Myocyte (in vitro differentiated cells): ENCODE measurements at regions not wholly inside any gene's neighbourhood (a gene's known extent, or its start where the extent isn't known, plus 50 kb on each side); places are given as distances from the start of the nearest gene placed in this dataset.
"Not testable (repeated sequence)": the region's sequence is repeated elsewhere in the genome, so short reads cannot be mapped to it uniquely, and the experiment has no call there.

ENCODE experiments used
- DNase-seq: peaks from one replicate; pipeline ENCODE4 v3.0.0-alpha.2; 2012; ENCODE audit warnings: low read depth

DNA sequence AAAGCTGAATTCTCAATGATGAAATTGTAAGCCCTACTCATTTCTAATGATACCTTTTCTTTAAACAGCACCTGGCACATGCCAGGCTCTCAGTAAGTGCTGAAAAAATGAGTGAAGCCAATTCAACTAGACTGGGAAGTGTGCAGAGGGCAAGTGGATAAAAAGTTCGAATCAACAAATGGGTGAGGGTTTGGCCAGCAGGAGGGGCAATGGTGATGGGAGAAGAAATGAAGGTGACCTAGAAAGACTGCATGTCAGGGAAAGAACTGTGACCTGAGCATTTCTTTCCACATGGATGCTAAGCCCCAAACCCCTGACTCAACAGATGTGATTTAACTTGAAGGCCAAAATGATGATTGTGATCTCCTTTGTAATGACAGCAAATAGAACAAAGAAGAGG is 54.6 kb downstream of the DKK1 start:
- no peak for DNase-seq

DNA sequence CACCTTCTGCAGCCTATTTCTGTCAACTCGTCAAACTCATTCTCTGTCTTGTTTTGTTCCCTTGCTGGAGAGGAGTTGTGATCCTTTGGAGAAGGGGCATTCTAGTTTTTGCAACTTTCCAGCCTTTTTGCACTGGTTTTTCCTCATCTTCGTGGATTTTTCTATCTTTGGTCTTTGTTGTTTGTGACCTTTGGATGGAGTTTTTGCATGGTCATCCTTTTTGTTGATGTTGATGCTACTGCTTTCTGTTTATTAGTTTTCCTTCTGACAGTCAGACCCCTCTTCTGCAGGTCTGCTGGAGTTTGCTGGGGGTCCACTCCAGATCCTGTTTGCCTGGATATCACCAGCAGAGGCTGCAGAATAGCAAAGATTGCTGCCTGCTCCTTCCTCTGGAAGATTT is 60.1 kb downstream of the DKK1 start:
- DNase-seq, result not testable (repeated sequence)

DNA sequence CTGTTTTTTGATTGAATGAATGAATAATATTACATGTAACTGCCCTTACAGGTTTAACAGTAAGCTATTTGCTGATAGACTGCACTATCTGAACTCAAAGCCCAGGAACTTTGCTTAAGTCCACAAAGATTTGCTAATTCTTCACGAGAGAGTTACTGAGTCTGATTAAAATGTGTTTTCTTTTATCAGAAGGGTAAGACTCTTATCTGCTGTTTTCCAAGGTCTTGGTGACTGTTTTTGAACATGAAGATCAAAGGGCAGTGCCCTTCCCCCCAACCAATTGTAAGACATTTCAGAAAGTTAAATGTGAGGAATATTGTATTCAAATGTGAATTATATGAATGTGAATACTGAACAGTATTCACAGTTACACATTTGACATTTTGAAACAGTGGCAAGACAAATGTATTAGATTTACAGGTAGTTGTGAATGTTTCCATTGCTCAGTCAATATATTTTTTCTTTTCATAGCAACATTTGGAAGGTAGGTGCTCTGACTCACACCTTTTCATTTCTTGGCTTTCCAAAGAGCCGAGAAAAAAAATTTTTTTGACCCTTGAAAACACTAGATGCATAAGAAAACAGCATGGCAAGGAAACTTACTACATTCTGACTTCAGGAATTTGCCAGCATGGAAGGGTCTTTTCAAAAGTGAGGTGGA is 62.7 kb downstream of the DKK1 start:
- no peak for DNase-seq

DNA sequence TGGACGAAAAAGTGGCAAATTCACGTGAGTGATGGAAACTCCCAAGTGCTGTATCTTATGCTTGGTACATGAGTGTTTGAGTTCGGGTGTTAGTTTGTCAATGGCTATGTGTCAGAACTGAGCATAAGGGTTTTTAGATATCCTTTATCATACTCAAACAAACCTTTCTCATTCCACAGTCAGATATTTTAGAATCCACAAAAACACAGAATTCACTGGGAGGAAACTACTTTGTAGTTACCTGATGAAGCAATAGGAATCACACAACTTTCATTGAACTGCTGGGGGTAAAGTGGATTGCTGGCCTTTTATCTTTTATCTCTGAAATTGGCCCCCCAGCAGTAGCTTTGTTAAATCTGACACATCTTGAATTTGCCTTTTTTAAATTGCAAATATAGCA is 64.0 kb downstream of the DKK1 start:
- DNase-seq, result no peak

DNA sequence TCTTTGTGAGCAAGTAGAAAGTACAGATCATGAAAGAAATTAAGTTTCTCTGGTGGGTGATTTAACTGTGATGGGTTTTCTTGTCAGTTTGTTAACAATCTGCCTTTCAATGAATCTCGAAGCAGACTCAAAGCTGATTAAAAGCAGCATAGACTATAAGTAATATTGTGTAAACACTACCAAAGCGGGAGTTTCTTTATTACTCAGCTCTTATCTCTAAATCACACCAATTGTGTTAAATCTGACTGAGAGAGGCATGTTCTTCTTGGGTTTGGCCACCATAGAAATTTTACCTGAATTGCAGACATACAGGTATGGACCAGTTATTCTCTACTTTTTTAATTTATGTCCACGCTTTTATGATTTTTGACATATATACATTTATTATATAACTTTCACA is 65.2 kb downstream of the DKK1 start:
- no peak for DNase-seq

DNA sequence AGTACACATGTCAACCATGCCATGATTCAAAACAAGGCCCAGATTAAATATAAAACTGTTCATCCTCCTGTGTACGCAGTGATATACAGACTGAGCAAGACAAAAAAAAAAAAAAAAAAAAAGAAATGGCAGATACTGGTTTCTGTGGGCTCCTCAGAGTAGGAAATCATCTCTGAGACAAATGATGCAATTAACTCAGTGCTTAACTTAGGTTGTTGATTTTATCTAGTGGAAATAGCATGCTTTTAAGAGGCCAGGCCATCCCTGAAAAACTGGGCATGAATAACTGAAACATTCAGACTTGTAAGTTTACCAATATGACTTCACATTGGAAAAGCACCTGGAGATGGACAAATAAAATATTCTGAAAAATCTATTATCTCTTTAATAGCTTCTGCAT is 69.0 kb downstream of the DKK1 start:
- no peak for DNase-seq

DNA sequence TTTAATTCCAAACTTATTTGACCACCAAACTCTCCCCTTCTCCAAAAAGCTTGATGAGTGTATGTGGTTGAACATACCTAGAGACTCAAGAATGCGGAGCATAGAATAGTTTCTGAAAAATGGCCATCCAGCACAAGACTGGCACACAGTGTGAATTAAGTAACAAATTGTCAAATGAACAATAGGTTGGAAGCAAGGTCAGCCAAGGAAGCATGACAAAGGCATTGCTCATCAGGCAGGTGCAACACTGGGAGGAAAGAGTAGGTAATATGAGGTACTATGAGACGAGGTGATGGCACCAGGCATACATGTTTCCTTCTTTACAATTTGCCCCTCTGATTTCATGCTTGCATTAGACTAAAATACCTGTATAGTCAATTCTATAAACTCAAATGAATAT is 73.7 kb downstream of the DKK1 start:
- DNase-seq, result no peak

DNA sequence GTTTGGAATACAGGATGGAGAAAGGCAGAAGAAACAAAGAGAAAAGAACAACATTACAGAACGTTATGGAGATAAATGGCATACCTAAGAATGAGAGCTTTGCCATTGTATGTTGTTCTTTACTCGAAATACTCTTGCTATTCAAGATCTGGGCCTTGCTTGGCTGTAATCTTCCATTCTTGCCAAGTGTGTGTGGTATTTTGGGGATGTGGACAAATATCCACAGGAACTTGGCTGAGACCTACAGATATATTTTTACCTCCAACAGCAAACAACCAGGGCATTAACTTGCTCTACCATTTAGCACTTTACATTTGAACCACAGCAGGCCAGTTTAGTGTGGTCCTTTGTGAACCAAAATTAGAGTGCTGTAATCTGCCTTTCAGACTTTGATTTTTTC is 76.3 kb downstream of the DKK1 start:
- DNase-seq, result peak; percentile 43

DNA sequence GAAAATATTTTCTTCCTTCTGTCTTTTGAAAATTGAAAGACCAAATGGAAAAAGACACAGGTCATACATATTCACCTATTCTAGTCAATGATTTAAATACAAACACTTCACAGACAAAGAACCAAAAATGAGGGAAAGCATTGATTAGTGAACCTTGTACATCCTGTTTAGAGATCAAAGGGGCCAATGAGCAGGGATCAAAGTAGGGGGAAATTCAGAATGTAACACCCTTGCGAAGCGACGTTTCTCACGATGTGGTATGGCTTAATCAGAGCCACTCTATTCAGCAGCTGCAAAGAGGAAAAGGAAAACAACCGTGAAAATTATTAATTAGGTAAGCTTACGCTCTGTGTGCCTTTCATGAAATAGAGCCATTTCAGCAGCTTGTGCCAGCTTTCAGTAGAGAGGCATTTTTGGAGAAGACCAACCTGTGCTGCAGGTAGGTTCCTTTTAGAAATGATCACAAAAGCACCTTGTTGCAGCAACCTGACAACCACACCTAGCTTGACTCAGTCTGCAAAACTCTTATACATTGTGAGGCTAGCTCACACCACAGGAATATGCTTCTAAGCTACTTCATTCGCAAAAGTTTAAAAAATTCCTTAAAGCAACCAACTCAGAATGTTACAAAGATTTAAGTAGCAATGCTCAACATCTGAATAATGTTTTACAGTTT is 78.0 kb downstream of the DKK1 start:
- no peak for DNase-seq

DNA sequence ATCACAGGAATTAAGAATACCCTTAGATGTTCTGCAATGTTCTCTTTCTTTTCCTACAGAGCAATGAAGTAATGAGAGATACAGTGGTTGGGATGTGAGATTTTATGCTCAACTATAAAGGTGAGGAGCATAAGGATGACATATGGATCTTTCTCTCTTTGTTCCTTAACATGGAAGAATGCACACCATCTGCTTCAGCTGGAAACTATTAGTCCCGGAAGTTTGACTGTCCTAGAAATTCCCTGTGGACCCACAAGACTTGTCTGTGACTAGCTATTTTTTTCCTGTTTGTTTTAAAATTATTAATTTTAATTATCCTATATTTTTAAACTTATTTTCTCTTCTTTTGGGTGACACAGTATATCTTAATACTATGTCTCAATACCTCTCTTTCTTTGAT is 80.2 kb downstream of the DKK1 start:
- no peak for DNase-seq

DNA sequence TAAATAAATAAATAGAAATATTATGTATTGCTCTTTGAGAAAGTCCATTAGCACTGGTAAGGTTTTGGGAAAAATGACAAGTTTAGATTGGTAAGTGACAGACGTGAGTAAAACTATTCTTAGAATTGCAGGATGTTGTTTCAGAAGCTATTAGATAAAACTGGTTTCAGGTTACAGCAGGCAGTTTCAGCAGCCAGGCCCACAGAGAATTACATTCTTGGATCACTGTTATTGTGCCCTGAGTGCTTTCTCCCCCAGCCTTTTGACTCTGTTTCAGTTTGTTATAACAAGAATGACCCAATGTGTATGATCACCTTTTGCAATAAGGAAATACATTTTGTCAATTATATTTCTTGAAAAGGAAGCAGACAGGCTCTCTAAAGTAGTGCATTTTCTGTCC is 86.5 kb downstream of the DKK1 start:
- DNase-seq, result peak; percentile 13

DNA sequence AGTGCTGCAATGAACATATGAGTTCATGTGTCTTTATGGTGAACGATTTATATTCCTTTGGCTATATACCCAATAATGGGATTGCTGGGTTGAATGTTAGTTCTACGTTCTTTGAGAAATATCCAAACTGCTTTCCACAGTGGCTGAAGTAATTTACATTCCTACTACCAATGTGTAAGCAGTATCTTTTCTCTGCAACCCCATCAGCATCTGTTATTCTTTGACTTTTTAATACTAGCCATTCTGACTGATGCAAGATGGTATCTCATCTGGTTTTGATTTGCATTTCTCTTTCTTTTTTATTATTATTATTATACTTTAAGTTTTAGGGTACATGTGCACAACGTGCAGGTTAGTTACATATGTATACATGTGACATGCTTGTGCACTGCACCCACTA is 89.7 kb downstream of the DKK1 start:
- not testable (repeated sequence) for DNase-seq

DNA sequence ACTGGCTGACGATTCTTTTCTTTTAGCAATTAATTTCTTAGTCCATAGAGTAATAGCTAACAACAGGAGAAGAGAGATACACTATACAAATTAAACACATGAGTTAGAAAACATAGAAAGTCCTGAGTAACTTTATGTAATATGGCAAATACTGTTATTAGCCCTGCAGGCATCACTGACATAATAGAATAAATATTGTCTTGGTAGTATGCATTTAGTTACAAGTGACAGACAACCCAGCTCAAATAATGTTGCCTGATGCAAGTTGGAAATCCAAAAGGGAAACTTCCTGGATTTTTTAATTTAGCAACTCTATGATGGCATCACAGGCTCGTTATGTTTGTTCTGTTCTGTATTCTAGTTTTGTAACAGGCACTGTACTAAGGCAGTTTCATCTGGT is 95.1 kb downstream of the DKK1 start:
- no peak for DNase-seq

DNA sequence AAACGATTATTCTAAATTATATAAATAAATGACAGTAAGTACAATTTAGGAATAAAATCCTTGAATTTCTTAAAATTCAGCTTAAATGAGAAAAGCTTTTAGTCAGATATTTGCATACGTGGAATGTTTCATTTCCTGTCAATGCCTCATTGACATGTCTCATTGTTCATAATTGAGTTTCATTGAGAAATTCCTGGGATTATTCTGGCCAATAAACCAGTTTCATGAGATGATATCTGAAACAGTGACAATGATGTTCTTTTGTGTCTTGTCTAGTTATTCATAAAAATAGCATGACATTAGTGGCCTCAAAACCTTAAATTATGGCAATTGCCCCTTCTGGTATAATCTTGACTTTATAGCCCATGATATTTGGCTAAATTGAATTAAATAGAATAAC is 95.8 kb downstream of the DKK1 start:
- DNase-seq, result no peak

DNA sequence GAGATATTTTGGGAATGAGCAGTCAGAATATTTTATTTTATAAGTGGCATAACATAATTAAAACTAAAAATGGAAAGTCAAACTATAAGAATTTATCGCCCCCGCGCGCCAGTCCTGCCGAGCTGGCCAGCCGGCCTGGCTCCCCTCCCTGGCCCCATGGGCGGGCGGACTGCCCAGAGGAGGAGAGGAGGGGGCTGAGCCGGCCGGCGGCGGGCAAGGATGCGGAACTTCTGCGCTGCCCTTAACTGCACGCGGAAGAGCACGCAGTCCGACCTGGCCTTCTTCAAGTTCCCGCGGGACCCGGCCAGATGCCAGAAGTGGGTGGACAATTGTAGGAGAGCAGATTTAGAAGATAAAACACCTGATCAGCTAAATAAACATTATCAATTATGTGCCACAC is 96.8 kb downstream of the DKK1 start:
- no peak for DNase-seq

DNA sequence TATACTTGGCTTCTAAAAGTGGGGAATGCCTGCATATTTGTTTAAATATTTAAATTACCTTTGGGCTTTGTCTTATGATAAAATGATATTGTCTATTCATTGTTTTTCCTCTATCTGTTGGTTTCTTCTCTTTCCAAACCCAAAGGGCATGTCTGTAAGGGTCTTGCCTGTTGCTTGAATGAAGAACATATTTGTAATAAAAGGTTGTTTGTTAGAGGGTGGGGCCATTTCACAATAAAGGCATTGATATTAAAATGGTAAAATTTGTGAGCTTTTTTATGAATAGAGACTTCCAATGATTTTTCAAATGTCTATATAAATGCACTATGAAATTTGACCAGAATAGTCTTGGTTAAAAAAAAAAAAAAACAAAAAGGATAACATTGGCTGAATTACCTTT is 105.2 kb downstream of the DKK1 start:
- no peak for DNase-seq

DNA sequence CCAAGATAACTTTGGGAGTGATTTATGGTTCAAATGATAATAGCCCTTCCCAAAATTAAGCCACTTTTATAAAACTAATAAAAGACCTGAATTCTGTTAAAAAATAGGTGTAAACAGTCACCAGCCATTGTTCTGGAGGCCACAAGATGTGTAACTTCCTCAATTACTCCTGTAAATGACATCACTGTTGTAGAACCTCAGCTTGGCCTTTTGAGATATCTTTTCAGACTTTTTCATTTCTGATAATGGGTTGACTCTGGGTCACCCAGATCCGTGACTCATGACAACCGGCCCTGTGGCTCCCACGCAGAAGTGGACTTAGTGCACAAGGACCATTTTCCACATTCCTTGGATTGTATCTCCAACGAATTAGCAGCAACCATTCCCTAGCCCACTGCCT is 106.6 kb downstream of the DKK1 start:
- DNase-seq, result no peak

DNA sequence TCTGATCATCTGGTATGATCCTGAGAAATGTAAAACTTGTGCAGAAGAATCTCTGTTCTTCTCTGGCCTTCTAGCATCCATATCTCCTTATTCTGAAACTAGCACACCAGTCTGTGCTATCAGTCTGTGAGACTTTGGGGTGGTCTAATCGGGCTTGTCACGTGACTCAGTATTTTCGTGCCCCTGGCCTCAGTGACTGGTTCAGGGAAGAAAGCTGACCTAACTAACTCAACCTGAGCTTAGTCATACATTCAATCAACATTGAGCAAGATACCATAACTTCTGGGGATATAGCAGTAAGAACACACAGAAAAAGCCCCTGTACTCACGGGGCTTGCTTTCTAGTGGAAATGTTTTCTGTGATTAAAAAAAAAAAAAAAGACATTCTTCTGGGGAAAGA is 109.3 kb downstream of the DKK1 start:
- DNase-seq, result no peak

DNA sequence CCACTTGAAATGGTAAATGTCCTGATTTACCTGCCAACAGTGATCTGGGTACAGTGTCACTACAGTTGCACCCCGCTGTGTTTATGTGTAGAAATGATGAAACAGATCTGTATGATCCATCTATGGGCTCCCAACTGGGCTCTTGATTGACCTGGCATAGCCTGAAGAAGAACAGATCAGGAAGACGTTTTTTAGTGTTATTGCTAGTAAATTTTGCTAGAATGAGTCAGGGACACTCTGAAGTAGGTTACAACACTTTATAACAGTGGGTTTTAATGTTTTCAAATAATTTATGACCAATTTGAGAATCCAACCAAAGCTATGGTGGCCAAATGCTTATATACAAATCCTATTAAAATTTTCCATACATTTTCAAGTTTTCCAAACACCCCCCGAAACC is 110.3 kb downstream of the DKK1 start:
- no peak for DNase-seq

DNA sequence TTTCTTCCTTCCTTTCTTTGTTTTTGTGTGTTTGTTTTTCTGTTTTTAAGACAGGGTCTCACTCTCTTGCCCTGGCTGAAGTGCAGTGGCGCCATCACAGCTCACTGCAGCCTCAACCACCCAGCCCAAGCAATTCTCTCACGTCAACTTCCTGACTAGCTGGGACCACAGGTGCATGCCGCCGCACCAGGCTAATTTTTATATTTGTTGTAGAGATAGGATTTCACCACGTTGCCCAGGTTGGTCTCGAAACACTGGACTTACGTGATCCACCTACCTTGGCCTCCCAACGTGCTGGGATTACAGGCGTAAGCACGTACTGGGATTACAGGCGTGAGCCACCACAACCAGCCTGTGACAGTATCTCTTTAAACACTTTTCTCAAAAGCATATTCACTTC is 120.7 kb downstream of the DKK1 start:
- no peak for DNase-seq

DNA sequence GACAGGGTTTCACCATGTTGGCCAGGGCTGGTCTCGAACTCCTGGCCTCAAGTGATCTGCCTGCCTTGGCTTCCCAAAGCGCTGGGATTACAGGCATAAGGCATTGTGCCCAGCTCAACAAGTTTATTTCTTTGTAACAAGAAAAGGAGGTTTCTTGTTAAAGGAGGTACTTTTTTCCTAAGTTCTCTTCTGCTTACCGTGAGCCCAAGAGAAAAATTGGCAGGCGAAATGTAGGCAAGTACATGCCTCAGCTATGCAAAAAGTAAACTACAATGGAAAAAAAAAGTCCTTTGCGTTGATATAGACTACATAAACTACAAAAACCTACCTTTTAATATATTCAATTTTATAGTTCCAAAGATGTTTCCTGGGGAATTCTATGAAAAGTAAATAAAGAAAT is 122.6 kb downstream of the DKK1 start:
- no peak for DNase-seq

DNA sequence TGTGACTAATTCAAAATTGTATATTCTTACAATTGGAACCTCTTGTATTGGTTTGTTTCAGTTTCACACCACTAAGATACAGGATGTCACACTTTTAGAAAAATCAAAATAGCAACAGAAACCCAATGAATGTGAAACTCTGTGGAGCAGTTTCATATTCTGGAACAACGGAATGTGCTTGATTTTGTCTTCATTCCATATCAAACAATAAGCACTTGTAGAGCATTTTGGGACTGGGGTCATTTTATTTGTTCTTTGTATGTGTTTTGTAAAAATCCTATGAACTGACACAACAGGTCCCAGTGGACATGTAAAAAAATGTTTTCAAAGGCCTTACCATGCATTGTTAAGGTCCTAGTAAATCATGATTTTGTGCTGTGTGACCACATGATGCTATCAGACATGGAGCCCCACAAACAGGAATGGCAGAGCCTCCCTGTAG is 123.1 kb downstream of the DKK1 start:
- DNase-seq, result no peak

DNA sequence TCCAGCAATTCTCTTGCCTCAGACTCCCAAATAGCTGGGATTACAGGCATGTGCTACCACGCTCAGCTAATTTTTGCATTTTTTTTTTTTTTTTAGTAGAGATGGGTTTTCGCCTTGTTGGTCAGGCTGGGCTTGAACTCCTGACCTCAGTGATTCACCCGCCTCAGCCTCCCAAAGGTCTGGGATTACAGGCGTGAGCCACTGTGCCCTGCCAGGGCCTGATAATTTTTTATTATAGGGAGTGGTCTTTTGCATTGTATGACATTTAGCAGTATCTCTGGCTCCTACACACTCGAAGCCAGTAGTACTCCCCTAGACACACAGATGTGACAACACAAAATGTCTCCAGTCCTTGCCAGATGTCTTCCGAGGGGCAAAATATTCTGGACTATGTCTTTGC is 124.0 kb downstream of the DKK1 start:
- DNase-seq, result no peak
